ENCODE measurements at regions not wholly inside any gene's neighbourhood (a gene's known extent, or its start where the extent isn't known, plus 50 kb on each side); places are given as distances from the start of the nearest gene placed in this dataset.

GRCh38 chr19:30781047-30781446, 408.9 kb downstream of the ZNF536 start:
- Histone ChIP-seq H3K4me3 (no peak overlapping the region), H3K36me3 (ENCODE audit: low read depth) (no peaks in the 10 kb centered on the region), H3K4me1 (ENCODE audit: low read depth) (no peaks in the 10 kb centered on the region), H3K9me3 (no peaks in the 10 kb centered on the region)
- TF ChIP-seq, protein P1, sequence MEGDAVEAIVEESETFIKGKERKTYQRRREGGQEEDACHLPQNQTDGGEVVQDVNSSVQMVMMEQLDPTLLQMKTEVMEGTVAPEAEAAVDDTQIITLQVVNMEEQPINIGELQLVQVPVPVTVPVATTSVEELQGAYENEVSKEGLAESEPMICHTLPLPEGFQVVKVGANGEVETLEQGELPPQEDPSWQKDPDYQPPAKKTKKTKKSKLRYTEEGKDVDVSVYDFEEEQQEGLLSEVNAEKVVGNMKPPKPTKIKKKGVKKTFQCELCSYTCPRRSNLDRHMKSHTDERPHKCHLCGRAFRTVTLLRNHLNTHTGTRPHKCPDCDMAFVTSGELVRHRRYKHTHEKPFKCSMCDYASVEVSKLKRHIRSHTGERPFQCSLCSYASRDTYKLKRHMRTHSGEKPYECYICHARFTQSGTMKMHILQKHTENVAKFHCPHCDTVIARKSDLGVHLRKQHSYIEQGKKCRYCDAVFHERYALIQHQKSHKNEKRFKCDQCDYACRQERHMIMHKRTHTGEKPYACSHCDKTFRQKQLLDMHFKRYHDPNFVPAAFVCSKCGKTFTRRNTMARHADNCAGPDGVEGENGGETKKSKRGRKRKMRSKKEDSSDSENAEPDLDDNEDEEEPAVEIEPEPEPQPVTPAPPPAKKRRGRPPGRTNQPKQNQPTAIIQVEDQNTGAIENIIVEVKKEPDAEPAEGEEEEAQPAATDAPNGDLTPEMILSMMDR (IDR thresholded peaks at IDR 0.05): no peak
- no peak for ATAC-seq
- intact Hi-C loops (cut with DNase I, micrococcal nuclease): loop anchor here (10.0 kb wide), 2 partner anchors 574 to 1454 kb away; no protein-coding TSS in a partner anchor
- no peak for DNase-seq

- Histone ChIP-seq H3K4me3 (no peak overlapping the region), H3K36me3 (ENCODE audit: low read depth) (no peaks in the 10 kb centered on the region), H3K4me1 (ENCODE audit: low read depth) (no peaks in the 10 kb centered on the region), H3K9me3 (no peaks in the 10 kb centered on the region)
- DNase-seq: no peak
- intact Hi-C loops (cut with DNase I, micrococcal nuclease): loop anchor here (10.0 kb wide), 2 partner anchors 574 to 1454 kb away; no protein-coding TSS in a partner anchor
- TF ChIP-seq, protein P1 (IDR thresholded peaks at IDR 0.05): no peak
- ATAC-seq: no peak
Observed at GRCh38 chr19:30780456-30780855, 408.3 kb downstream of the ZNF536 start.

GRCh38 chr19:30780032-30780431, 407.8 kb downstream of the ZNF536 start:
- no peak for ATAC-seq
- H3K4me3 ChIP-seq: no peak overlapping the region
- intact Hi-C loops (cut with DNase I, micrococcal nuclease): loop anchor here (10.0 kb wide), 2 partner anchors 575 to 1455 kb away; no protein-coding TSS in a partner anchor
- DNase-seq: no peak
- H3K9me3 ChIP-seq: no peaks in the 10 kb centered on the region
- H3K4me1 ChIP-seq (ENCODE audit: low read depth): no peaks in the 10 kb centered on the region
- no peaks in the 10 kb centered on the region for H3K36me3 ChIP-seq (ENCODE audit: low read depth)
- TF ChIP-seq, protein P1 (IDR thresholded peaks at IDR 0.05): no peak

DNA sequence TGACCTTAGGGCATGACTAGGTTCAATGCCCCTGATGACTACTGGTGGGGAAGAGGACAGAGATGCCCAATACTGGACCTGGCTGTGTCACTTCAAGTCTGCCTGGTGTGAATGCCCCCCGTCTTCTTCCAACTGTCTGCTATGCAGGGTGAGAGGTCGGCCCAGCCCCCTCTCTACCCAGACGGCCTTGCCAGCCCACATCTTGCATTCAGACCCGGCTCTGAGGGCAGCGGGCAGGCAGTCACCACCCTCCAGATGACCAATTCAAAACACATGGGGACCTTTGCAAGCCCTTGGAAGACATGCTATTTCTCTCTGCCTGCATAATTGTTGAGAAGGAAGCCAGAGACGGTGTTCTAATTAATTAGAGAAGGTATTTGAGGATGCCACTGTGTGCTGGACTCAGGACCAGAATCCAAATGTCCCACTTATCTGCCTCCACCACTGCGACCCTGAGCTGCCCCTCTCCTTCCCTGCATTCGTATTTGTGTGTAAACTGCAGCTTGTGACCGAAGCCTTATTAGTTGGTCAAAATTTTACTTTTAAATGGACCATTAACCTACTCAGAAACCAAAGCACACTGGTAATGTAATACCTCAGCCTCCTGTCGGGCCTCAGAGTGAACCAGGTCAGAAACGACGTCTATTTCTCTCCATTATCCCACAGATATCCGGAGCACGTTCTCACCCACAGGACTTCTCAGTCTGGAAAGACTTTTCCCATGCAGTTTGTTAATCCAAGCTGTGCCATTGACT, 407.0 kb downstream of the ZNF536 start:
- H3K4me1 ChIP-seq (ENCODE audit: low read depth): no peaks in the 10 kb centered on the region
- H3K9me3 ChIP-seq: no peaks in the 10 kb centered on the region
- no peaks in the 10 kb centered on the region for H3K36me3 ChIP-seq (ENCODE audit: low read depth)
- DNase-seq: no peak
- intact Hi-C loops (cut with DNase I, micrococcal nuclease): no loop called here
- TF ChIP-seq, protein P1 (IDR thresholded peaks at IDR 0.05): no peak
- ATAC-seq: no peak
- H3K4me3 ChIP-seq: no peak overlapping the region

DNA sequence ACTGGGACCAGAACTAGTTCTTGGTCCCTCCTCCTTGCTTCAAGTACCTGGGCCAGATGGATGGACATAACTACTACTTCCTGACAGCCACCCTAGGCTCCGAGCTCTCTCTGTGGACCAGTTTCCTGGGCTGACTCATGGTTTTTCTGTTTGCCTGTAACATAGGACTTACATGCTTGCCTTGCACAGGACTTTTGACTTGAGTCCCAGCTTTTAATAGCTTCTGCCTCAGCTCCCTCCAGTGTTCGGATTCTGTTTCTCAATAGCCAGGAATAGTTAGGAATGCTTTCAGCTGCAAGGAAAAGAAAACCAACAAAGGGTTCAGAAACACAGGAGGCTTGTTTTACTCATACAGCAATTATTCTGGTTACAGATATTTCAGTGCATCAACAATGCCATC, 405.9 kb downstream of the ZNF536 start:
- Histone ChIP-seq H3K4me1 (ENCODE audit: low read depth) (no peaks in the 10 kb centered on the region), H3K36me3 (ENCODE audit: low read depth) (no peaks in the 10 kb centered on the region), H3K4me3 (no peak overlapping the region), H3K9me3 (no peaks in the 10 kb centered on the region)
- intact Hi-C loops (cut with DNase I, micrococcal nuclease): no loop called here
- DNase-seq (no peak), ATAC-seq (no peak)
- TF ChIP-seq, protein P1 (IDR thresholded peaks at IDR 0.05): no peak
